NCI-H526 treated with DMSO at 0.1 percent for 48 hours (cell line): ENCODE measurements at regions not wholly inside any gene's neighbourhood (a gene's known extent, or its start where the extent isn't known, plus 50 kb on each side); places are given as distances from the start of the nearest gene placed in this dataset.
"Not testable (repeated sequence)": the region's sequence is repeated elsewhere in the genome, so short reads cannot be mapped to it uniquely, and the experiment has no call there.

Experiments
- DNase-seq: peaks from one replicate; lab custom pipeline; 2025; lab: John Stamatoyannopoulos, UW

DNA sequence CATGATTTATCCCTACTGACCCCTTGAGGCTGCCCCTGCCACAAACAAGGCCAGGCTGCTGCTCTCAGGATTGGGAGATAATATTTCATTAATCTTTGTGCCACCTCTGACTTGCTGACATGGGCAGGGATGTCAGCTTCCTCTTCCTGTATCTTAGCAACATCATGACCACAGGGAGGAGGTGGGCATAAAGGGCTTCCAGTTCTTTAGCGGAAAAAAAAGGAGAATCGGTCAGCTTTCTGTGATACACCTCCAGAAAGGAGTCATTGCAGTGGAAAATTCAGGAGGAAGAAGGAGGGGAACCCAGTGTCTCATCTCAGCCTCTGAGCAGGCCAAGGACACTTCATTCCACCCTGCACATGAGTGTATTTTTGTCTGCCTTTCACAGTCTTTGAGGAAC lies 206.8 kb upstream of the SDK2 start:
- DNase-seq, result no peak

DNA sequence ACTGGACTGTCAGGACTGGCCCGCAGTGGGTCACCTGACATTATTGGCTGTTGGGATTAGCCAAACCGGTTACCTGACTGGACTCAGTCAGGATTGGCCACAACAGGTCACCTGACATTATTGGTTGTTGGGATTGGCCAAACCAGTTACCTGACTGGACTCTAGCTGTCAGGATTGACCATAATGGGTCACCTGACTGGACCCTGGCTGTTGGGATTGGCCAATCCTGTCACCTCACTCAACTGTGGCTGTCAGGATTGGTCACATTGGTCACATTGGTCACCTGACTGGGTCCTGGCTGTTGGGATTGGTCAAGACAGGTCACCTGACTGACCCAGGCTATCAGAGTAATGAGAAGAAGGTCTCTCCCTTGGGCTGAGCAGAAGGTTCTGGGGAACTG lies 207.7 kb upstream of the SDK2 start:
- DNase-seq, result no peak

DNA sequence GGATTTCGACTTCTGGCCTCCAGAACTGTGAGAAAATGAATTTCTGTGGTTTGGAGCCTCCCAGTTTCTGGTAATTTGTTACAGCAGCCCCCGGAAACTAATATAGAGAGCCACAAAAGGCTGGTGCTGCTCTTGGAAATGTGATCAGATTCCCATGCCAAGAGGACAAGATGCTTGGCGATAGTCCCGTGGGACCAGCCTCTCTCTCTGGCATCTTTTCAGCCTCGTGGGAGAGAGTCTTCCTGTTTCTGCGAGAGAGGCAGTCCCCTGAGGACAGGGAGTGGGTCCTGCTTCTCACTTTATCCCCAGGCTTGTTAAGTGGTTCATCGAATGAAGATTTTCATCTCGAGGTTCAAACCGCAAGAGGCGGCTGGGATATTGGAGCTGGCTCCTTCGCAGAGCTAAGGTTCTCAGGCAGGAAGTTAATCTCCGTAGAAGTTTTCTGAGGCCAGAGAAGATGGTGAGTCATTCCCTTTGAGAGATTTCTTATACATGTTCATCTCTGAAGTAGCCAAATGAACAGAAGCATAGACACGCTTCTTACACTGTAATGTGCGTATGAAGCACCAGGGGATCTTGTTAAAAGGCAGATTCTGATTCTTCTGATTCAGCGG lies 211.6 kb upstream of the SDK2 start:
- DNase-seq, result no peak

DNA sequence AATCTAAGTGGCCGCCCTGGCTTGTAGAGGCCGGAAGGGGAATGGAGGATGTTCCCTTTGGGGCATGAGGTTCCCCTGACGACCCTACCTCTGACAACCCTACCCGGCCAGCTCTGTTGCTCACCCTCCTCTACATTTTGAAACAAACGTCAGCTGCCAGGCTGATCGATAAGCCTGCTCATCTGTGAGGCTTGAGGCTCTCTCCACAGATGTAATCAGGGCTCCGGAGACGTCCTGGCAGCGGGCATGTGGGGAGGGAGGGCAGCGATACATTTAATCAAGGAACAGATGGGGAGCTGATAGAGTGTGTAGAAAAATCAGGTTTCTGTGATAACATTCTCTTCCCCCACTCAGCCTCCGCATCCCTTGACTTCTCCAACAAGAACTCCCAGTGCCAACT lies 212.3 kb upstream of the SDK2 start:
- no peak for DNase-seq

DNA sequence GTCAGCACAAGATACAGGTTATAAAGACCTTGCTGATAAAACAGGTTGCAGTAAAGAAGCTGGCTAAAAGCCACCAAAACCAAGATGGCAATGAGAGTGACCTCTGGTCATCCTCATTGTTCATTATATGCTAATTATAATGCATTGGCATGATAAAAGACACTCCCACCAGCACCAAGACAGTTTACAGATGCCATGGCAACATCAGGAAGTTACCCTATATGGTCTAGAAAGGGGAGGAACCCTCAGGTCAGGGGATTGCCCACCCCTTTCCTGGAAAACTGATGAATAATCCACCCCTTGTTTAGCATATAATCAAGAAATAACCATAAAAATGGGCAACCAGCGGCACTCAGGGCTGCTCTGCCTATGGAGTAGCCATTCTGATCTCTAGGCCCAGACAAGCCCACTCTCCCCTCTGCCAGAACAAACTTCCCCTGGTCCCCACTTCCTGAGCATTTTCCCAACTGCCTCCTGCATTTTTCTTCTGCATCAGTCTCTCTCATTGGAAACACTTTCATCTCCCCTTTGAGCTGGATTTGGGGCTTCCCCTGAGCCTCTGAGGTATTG lies 215.3 kb upstream of the SDK2 start:
- not testable (repeated sequence) for DNase-seq

DNA sequence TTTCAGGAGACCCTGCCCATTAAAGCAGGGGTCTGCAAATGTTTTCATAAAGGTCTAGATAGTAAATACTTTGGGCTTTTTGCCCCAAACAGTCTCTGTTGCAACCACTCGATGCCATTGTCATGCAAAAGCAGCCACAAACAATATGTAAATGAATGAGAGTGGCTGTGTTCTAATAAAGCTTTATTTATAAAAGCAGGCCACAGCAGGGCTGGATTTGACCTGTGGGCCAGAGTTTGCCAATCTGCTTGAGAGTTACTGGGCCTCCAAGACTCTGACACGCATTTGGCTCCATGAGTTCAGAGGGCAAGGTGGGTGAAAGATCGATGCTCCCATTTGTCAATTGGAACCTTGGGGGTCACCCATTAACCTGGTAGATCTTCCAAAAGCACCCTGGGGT lies 217.3 kb upstream of the SDK2 start:
- no peak for DNase-seq

DNA sequence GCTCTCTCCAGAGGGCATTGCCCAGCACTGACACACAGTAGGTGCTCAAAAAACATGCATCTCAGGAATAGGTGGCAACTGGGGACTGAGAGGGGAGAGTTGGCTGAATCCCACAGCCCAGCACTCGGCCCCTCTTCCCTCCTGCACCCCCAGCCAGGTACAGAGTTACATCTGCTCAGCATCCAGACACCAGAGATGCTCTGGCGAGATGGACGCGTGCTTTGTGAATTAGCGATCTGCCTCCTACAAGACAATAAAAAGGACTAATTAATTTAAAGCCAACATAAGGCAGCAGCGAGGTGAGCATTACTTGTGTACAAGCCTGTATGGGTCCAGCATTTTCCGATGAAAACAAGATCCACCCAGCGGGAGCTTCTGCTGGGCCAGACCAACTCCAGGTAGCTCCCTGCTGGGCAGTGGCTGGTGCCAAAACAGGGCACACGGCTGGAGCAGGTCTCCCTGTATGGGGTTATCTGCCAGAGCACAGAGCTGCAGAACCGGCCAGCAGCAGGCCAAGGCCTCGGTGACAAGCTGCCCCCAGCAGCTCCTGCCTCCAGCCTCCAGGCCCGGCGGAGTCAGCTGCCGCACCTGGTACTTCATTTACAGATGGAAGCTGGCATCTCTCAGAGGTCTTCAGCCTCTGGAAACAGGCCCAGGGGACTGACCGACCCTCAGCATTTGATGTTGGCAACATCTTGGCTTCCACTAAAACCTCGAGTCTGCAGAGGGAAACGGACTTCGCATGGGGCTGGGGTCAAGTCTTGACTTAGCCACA lies 219.7 kb upstream of the SDK2 start:
- DNase-seq, result no peak

DNA sequence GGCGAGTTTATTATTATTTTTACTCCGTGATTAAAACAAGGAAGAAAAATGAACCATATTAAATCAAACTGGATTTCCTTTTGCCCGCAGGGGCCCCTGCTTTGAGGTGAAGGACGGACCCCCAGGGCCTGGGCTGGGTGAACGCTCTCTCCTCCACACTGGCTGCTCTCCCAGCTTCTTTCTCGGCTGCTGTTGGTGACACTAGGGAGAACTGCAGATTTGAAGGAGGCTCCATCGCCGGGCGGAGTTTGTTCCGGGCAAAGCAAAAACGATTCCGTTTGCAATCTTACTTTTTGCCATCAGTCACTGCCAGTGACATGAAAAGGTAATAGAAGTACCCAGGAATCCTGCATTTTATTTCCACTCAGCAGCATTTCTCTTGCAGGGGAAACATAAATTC lies 221.6 kb upstream of the SDK2 start:
- no peak for DNase-seq

DNA sequence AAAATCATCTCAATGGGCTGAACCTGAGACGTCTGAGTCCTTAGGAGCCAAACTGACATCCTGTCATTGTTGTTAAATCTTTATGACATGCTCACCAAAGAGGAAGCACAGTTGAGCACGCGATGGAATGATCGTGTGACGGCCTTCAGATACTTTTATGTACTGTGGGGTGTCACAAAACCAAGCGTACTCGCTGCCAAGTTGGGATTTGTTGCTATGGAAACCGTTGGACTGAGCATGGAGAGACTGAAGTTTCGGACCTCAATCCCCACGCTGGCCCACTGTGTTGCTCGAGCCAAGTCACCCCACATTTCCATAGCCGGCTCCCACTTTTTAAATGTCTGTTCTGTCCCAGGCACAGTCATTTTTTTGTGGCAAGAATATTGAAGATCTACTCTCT lies 222.8 kb upstream of the SDK2 start:
- DNase-seq, result no peak

DNA sequence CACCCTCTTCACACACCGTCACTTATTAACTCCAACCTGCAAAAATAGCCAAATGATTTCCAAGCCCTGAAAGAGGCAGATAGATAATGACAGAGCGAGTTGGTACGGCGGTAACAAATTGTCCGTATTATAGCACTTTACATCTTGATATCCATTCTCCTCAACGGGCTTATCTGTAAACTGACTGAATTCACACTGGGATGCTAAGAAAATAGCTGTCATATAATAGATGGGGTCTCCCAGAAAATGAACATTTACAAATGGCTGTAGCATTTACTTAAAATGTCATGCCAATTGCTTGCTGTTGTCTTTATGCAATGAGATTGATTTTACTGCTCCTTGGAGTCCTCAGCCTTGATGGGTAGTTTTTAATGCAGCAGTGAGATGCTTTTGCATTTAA lies 225.8 kb upstream of the SDK2 start:
- DNase-seq, result no peak

DNA sequence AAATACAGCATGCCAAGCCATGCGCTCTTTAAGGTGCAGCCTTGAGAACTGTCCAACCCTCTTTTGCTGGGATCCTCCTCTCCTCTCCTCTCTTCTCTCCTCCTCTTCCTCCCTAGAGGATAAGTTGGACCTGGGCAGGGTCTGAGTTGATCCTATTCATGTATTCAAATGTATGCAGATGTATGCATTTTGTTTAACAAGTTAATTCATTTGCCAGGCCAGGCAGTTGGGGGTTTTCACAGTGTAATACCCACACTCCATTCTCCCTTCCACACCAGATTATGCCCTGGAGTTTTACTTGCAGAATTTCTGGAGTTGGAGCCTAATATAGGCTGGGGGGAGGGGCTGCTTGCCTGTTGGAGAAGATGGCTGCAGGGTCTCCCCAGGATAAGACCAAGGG lies 226.2 kb upstream of the SDK2 start:
- no peak for DNase-seq

DNA sequence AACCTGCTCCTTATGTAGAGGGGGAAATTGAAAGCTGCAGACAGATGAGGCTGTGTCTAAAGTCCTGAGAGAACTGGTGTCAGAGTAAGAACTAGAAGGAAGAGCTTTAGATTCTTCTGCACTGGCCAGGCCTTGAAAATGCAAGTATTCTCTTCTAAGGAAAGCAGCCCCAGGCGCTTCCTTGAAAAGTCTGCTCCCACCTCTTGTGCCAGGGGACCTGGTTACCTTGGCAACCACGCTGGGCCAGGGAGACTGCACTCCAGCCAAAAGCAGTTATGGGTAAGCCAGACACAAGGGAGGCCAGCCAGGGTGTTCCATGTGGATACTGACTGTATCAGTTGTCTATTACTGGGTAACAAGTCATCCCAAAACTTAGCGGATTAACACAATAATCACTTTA lies 228.6 kb upstream of the SDK2 start:
- DNase-seq, result no peak

DNA sequence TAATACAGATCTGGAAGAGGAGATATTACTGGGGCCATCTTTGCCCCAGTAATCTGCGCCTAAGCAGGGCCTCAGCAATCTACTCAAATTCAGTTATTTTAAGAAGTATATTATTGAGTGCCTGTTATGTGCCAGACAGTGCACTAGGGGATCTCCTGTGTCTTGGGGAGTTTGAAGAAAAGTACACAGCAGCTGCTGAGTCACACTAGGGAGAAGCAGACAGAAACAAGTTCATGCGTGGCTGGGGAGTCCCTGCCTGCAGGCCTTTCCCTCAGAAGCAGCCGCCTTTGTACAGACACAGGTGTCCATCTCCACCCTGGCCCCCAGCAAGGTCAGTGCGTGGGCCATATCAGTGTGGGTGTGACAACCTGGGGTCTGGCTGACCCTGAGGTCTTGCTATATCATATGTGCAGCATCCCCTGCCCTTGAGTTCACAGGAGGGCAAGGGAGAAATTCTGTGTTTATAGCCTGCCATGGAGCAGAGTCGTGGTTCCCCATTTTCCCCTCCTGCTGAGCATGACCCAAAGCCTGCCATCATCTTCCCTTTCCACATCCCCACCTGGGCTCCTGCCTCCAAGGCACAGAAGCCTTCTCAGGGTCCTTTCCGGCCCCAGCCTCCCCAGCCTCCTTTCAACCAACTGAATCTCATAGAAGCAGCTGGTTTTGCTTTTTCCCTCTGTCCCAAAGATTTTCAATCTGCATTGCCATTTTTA lies 229.9 kb upstream of the SDK2 start:
- DNase-seq, result no peak

DNA sequence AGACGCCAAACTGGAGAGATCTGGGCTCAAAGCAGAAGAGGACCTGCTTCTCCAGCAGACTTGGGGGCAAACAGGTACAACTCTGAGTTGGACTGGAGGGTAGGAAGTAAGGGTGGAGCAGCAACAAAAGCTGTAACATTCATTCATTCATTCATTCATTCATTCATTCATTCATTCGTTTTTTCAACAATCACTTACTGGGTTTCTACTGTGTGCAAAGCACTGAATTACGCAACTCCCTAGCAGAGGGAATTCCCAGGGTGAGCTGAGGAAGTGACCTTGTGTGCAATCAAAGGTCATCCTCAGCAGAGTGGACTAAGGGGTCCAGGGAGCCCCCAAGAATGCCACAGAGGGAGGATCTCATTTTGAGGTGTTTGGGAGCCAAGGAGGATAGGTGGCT lies 231.1 kb upstream of the SDK2 start:
- no peak for DNase-seq

DNA sequence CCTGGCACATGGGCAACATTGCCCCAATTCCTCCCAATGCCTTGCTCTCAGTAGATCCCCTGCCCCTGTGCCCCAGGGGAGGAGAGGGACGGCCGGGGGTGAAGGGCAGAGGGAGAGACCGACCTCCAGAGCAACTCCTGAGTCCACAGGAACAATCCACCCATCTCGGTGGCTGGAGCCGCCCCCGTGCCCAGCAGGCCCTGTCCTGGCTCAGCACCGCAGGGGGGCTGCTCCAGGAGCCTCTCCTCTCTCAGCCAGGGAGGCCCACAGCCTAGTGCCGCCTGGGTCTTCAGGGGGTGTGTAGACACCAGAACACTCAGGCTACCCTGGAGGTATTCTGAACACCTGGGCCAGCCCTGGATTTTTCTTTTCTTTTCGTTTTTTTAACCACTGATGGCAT lies 233.7 kb upstream of the SDK2 start:
- no peak for DNase-seq

DNA sequence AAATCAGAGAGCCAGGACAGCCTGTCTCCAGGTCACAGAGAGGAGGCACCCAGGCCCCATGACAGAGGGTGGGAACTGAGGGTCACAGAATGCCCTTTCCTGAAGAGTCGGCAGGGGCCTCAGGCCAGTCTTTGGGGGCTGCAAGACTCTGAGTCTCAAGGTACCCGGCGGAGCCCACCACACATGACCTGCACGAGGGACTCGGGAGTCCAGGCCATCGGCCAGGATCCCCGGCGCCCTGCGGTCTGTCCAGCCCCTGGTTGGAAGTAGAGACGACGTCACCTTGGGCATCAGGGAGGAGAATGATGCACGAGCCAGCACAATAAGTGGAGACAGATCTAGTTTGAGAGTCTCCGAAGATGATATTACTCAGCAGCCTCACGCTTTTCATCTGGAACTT lies 234.7 kb upstream of the SDK2 start:
- no peak for DNase-seq

DNA sequence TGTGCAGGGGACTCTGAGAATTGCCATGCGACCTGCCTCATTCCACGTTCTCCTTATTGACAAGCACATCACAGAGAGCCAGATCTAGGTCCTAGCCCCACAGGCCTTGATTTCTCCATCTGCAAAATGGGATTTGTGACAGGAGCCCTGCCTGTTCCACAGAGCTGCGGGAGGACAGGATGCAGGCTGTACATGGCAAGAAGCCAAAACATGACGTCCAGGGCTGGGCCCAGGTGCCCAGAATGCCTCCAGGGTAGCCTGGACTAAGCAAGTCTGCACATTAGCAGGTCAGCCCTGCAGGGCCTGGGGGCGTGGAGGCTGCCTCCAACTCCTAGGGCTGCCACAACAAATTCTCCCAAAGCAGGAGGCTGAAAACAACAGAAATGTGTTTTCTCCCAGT lies 235.7 kb upstream of the SDK2 start:
- no peak for DNase-seq

DNA sequence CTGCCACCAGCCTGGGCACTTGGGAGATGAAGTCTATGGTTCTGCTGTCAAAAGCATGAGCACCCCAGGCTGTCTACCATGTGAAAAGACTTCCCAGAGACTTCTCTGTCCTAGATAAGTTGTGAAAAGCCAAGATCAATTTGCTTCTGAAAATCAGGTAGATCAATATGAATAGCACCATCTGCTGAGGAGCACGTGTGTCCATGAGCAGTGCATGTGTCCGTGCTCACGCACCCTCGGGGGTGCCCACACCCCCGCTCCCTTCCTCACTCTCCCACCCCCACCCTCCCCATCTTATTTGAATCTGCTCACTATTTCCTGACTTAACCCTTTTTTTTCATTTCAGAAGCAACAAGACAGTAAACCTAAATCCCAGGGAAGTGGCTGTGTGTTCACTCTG lies 238.3 kb upstream of the SDK2 start:
- DNase-seq, result no peak

DNA sequence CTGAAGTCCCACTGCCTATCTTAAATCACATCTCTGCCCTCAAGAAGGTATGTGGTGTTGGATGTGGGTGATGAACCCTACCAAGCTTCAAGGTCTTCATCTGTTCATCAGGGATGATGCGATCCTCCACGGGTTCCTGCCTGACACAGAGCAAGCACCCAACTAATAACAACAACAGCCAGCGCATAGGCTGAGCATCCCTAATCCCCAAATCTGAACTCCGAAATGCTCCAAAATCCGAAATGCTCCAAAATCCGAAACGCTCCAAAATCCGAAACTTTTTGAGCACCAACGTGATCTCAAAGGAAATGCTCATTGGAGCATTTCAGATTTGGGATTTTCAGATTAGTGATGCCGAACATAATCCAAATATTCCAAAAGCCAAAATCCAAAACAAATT lies 238.9 kb upstream of the SDK2 start:
- DNase-seq, result no peak

DNA sequence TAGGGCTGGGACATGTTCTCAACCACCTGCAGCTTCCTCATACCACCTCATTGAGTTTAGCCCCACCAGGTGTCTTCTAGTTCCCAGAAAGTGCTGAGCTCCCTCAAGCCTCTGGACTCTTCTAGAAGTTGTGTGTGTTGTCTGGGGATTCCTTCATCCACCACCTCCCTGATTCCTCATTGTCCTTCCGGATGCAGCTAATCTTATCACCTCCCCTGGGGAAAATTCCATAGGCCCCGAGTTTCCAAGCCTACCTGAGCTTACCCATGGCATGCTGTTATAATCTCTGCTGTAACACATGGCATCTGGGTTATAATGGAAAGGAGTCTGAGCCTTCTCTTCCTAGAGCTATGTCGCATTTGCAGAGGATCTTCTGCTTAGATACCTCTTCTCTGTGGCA lies 243.5 kb upstream of the SDK2 start:
- no peak for DNase-seq

DNA sequence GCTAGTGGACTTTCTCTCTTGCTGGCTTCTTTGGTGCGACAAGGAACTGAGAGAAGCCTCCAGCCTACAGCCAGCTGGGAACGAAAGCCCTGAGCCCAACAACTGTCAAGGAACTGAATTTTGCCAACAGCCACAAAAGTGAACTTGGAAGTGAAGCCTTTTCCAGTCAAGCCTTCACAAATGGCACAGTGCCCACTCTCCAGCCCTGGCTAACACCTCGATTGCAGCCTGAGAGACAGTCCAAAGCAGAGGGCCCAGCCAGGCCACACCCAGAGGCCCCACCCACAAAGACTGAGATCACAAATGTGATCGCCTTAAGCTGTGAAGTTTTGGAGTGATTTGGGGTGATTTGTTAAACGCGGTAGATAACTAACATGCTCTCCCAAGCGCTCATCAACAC lies 244.6 kb upstream of the SDK2 start:
- no peak for DNase-seq

DNA sequence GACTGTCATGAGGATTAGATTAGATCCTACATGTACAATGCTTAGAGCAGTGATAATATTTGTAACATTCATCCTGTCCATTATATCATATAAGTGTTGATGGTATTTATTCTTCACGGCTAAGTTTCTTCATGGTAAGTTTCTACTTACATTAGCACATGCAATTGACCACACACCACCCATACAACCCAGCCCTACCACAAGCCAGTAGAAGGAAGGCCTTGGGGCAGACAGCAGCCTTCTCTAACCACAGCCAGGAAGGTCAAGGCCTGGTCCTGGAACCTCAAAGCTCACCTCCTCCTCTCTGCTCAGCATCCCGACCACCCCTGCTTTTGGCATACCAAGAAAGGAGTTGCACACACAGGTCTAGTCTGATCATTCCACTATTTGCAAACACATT lies 245.2 kb upstream of the SDK2 start:
- DNase-seq, result no peak

DNA sequence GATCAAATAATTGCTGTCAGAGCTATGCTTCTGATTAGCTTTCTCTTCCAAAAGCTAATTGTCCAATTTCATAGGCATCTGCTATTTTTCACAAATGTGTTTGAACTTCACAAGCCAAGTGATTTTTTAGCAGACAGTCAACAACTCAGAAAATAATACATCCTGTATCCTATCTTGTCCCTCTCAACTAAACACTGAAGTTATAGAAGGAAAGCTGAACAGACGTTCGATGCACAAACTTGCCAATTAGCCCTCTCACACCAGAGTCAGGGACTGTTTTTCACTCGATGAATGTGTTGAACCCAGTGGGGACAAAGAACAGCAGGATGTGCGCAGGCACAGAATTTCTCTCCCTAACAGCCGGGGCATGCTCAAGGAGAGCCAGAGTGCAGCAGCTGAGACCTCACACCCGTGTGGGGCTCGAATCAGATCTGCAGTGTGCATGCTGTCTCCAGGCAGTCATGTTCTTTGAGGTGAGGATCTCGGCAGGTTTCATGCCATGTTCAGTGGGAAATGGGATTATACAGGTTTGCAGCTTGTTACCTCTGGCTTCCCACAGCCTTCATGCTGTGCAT lies 246.7 kb upstream of the SDK2 start:
- DNase-seq, result no peak
